PC-9 (cell line): ENCODE measurements at regions not wholly inside any gene's neighbourhood (a gene's known extent, or its start where the extent isn't known, plus 50 kb on each side); places are given as distances from the start of the nearest gene placed in this dataset.

Source experiments
- EZH2 ChIP-seq: fragments of 200-600 bp; sonication (generic); IDR thresholded peaks from 2 replicates; pipeline ENCODE4 v1.8.0; 2017; ENCODE audit warnings: antibody characterized with exemption, low read depth
- TF ChIP-seq, protein P1 (sequence below): fragments of 200-600 bp; sonication (generic); conservative IDR thresholded peaks from 2 replicates; pipeline ENCODE4 v1.6.1; 2017; ENCODE audit warnings: mixed run types, antibody characterized with exemption, mild to moderate bottlenecking, moderate library complexity

DNA sequence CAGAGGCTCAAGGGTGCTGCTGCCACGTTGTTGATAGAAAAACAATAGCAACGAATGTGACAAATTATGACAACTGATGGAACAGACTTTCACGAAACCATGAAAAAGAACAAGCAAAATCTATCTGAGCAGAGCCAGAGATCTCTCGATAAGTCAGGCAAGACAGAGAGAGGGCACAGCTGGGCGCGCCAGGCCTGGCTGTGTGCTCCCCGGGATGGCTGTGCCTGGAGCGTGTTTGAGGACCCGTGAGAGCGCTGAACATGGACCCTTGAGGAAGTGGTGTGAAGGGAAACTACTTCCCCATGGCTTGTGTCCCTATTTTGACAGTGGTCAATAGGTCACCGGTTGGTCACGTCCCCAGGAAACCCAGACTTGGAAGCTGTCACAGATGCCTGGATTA, 83.1 kb upstream of the FGF3 start:
- TF ChIP-seq, protein P1, sequence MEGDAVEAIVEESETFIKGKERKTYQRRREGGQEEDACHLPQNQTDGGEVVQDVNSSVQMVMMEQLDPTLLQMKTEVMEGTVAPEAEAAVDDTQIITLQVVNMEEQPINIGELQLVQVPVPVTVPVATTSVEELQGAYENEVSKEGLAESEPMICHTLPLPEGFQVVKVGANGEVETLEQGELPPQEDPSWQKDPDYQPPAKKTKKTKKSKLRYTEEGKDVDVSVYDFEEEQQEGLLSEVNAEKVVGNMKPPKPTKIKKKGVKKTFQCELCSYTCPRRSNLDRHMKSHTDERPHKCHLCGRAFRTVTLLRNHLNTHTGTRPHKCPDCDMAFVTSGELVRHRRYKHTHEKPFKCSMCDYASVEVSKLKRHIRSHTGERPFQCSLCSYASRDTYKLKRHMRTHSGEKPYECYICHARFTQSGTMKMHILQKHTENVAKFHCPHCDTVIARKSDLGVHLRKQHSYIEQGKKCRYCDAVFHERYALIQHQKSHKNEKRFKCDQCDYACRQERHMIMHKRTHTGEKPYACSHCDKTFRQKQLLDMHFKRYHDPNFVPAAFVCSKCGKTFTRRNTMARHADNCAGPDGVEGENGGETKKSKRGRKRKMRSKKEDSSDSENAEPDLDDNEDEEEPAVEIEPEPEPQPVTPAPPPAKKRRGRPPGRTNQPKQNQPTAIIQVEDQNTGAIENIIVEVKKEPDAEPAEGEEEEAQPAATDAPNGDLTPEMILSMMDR: no peak
- no peak for TF ChIP-seq EZH2
